Stimulated activated CD8-positive, alpha-beta memory T cell treated with anti-CD3 and anti-CD28 coated beads, Interleukin-15, amount 100 ng/mL, for 1 hour (primary cell): ENCODE measurements at regions not wholly inside any gene's neighbourhood (a gene's known extent, or its start where the extent isn't known, plus 50 kb on each side); places are given as distances from the start of the nearest gene placed in this dataset.
"Not testable (repeated sequence)": the region's sequence is repeated elsewhere in the genome, so short reads cannot be mapped to it uniquely, and the experiment has no call there.

ENCODE experiments used
- DNase-seq: peaks from one replicate; pipeline ENCODE4 v3.0.0-alpha.2; 2020; ENCODE audit warnings: low read depth

DNA sequence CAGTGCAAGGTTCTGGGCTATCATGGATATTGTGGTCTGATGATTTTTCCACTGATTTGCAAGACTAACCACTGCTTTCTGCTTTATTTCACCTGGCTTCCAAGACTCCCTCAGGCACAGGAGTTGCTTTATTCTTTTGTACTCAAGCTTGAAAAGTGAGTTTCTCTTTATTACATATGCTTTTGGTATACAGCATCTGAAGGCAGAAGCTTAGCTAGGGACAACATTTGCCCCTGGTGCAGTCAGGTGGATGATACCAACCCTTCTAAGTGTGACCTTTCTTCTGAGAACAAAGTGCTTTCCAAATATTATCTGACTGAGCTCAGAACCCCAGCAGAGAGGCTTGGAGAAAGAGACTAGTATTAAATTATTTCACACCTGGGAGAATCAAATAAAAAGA lies 94.0 kb upstream of the PHACTR1 start:
- no peak for DNase-seq

DNA sequence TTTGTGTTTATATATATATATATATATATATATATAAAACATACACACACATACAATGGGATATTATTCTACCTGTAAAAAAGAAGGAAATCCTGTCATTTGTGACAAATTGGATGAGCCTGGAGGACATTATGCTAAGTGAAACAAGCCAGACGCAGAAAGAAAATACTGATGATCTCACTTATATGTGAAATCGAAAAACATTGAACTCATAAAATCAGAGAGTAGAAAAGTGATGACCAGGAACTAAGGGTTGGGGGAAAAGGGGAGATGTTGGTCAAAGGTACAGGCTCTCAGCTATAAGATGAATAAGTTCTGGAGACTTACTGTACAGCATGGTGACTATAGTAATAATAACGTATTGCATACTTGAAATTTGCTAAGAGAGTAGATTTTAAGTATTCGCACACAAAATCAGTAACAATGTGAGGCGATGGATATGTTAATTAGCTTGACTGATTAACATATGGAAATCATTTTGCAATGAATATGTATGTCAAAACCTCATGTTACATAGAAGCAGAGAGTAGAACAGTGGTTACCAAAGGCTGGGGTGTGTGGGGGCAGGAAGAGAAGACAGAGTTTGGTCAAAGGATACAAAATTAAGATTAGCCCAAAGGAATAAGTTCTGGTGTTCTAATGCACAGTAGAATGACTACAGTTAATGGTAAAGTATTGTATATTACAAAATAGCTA lies 92.3 kb upstream of the PHACTR1 start:
- DNase-seq, result no peak

DNA sequence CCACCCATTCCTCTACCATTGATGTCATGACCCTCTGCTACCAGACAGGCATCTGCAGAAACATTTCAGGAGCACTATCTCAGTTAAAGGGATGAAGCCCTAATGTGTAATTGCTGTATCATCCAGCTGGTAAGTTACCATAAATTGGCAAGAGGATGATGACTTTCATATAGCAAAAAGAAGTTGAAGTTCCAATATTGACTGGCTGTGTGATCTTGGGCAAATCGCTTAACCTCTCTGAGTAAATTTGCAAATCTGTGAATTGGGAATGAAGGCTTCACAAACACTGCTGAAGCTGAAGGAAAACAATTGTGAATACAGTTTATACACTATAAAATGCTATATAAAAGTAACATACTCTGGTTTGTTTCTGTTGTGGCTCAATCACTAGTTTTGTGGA lies 89.5 kb upstream of the PHACTR1 start:
- no peak for DNase-seq

DNA sequence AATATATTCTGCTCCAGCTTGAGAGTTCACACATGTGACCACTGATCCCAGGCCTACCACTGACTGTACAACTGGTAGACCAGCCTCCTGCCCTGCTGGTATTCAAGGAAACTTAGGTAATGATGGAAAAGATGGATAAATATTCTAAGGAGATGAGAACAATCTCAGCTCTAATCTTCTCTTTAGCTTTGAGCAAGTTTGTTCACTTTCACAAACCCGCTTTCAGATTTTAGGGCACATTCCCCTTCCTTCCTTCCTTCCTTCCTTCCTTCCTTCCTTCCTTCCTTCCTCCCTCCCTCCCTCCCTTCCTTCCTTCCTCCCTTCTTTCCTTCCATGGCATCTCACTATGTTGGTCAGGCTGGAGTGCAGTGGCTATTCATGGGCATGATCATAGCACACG lies 88.2 kb upstream of the PHACTR1 start:
- DNase-seq, result no peak

DNA sequence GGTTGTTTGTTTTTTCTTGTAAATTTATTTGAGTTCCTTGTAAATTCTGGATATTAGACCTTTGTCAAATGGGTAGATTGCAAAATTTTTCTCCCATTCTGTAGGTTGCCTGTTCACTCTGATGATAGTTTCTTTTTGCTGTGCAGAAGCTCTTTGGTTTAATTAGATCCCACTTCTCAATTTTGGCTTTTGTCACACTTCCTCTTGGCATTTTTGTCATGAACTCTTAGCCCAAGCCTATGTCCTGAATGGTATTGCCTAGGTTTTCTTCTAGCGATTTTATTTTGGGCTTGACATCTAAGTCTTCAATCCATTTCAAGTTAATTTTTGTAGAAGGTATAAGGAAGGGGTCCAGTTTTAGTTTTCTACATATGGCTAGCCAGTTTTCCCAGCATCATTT lies 82.8 kb upstream of the PHACTR1 start:
- not testable (repeated sequence) for DNase-seq

DNA sequence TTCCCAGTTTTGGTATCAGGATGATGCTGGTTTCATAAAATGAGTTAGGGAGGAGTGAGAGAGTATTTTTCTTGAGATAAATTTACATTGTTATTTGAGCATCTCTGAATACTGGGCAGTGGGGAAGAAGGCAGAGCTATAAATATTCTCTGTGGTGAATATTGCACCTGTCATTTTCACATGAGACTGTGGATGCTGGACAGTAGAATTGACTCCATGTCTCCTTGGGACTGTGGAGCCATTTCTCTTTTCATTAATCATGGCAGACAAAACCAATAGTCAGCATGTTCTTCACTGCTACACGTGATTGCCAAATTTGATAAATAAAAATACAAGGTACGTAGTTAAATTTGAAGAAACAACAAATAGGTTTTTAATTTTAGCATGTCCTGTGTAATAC lies 81.2 kb upstream of the PHACTR1 start:
- DNase-seq, result no peak

DNA sequence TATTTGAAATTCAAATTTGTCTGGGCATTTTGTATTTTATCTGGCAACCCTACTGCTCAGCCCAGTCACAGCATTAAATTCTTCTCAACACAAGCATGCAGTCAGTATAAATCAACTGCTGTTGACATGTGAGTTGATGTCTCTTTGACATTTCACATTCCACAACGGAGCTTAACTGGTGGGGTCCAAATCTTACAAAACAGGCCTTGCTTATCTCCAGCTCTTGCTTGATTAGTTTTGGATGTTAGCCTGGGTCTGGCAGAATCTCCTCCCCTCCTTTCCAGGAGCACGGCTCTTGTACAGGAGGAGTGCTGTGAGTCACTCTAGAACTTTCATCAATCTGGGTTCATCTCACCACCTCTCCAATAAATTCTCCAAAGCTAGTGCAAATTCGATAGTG lies 80.8 kb upstream of the PHACTR1 start:
- DNase-seq, result no peak

DNA sequence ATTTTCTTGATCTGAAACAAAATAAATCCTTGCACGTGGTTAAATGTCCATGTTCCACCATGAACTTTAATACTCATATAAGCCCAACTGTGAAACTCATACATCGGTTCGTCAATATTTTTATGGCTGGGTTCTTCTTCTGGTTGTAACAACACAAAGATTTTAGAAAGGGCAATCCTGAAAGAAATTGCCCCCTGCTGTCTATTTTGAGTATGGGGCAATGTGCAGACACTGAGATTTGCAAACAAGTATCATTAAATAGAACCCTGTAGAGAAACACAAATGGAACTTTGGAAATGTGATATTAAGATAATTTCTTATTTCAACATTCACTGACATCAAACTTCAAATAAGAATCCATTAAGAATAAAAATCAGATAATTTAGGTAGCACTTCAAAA lies 80.2 kb upstream of the PHACTR1 start:
- no peak for DNase-seq

DNA sequence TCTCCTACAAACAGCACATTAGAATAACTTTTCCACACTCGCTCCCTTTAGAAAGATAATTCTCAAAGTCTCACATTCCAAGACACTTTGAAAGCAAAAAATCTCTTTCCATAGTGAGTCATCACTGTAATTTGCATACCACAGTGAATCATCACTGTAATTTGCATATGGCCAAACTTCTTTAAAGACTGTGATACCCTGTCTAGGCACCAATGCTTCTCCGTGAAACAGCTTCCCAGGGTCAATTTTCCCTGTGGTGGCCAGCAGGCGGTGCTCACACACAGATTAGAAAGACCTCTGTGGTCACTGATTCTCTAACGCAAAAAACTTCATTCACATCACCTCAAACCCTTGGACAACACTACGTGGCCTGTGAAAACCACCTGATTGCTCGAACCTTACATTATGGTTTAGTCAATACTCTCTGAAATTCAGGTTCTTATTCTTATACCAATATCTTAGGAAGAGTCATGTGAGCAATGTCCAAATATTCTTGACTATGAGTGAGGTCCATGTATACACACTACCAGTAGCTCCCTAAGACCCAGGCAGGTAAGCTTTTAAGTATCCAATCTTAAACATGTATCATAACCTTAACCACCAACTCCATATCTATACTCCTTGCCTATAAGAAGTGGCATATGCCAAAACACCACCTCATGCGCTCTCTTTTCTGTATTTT lies 78.5 kb upstream of the PHACTR1 start:
- DNase-seq, result no peak

DNA sequence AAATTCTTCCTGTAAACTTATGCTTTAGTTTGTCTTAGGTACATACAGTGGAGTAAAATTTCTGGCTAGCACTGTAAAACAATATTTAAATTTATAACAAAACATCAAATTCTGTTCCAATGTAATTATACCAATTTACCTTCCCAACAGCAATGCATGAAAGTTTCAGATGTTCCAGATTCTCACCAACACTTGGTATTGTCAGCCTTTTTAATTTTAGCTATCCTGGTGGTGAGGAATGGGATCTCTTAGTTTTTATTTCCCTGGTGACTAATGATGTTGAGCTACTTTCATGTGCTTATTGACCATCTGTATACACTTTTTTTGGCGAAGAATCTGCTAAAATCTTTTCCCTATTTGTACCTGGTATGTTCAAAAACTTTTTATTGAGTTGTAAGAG lies 76.1 kb upstream of the PHACTR1 start:
- DNase-seq, result no peak

DNA sequence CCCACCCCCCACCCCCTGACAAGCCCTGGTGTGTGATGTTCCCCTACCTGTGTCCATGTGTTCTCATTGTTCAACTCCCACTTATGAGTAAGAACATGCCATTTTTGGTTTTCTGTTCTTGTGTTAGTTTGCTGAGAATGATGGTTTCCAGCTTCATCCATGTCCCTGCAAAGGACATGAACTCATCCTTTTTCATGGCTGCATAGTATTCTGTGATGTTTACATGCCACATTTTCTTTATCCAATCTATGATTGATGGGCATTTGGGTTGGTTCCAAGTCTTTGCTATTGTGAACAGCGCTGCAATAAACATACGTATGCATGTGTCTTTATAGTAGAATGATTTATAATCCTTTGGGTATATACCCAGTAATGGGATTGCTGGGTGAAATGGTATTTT lies 74.8 kb upstream of the PHACTR1 start:
- not testable (repeated sequence) for DNase-seq

DNA sequence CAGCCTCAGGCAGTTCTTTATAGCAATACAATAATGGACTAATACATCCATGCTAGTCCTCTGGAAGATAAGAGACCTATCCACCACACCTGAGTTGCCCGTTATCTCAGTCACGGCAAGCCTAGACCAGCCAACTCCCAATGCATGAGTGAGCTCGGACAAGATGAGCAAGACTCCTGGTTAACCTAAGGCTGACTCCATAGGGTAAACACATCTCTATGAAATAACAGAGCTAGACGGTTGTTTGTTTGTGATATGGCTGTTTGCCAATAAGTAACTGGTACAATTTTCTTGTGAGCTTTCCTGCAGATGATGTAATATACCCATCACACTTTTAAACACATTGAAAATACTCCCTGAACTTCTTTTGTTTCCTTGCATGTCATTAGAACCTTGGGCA lies 70.6 kb upstream of the PHACTR1 start:
- no peak for DNase-seq

DNA sequence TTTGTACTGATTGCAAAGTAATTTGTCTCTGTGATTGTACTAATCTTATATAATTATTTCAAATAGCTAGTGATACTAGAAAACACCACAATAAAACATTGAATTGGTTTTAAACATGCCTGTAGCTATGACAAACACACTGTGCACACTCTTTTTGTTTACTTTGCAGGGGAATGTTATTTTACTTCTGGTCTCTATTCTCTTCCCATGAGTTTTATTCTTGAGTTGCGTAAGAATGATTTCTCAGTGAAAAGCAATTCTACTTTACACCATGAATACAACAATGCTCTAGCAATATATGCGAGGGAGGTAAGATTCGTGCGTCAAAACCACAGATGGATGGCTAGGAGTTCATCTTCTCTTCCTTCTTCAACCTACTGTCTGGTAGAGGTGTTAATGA lies 68.4 kb upstream of the PHACTR1 start:
- DNase-seq, result no peak

DNA sequence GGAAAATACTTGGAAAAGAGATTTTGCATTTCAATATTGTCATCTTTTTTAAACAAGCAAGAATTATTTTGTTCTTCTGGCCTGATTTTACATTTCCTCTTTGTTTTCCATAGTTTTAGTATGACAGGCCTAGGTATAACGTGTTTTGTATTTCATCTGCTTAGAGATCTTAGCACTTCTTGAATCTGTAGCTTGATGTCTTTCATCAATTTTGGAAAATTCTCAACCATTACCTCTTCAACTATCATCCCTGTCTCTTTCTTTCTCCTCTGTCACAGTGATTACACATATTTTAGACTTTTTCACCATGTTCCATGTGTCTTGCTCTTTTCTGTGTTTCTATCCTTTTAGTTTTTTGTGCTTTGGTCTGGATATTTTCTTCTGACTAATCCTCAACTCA lies 67.2 kb upstream of the PHACTR1 start:
- DNase-seq, result no peak

DNA sequence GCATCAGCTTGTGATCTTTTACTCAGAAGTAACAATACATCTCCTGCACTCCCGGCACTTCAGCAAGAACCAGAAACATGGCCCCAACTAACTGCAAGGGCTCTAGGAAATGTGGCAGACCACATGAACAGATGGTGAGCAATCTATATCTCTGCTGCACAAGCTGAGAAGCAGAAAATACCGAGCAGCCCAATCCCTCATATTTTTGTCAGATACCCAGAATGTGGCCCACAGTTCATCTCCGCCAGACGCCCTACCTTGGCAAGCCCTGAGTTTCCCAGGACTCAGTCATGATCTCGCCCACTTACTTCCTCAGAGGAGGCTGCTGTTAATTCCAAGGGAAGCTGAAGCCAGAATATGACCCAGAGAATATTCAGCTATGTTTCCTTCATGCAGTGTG lies 63.1 kb upstream of the PHACTR1 start:
- DNase-seq, result no peak

DNA sequence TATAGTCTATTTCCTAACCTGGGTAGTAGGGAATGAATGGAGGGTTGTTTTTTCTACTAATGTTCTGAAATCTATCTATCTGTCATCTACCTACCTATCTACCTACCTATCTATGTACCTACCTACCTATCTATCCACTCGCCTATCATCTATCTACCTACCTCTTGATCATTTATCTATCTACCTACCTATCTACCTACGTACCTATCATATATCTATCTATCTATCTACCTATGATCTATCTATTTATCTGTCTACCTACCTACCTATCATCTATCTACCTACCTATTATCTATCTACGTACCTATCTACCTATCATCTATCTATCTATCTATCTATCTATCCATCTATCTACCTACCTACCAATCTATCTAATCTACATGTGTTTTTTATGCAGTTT lies 62.5 kb upstream of the PHACTR1 start:
- DNase-seq, result no peak

DNA sequence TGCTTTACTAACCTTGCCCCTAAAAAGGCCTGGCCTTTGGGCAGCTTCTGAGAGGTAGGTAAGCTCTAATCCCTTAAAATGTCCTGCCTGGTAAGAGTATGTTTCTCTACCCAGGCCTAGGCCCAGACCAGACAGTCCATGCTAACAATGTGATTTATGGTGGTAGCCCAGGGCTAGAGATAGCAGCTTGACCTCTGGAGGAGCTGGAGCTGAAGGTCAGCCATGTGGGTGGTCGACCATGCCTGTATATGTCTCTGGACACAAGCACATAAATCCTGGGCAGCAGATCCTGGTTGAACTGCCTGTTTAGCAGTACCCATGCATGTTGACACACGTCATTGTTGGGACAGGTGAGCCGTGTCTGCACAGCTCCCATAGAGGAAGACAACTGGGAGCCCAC lies 62.1 kb upstream of the PHACTR1 start:
- no peak for DNase-seq

DNA sequence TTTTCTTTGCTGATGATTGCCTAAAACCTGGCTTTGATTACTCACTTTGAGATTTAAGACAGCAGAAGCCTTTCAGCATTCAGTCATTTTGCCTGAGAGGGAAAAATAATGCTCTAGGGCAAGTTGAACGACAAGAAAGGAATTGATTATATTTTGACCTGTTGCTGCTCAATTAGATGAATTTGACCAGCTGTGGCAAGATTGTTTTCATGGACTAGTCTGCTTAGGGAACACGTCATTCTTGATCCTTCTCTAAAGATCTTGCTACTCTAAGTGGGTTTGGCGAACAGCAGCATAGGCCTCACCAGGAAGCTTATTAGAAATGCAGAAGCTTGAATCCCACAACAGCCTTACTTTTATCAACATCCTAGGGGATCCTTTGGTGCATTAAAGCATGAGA lies 59.7 kb upstream of the PHACTR1 start:
- no peak for DNase-seq

DNA sequence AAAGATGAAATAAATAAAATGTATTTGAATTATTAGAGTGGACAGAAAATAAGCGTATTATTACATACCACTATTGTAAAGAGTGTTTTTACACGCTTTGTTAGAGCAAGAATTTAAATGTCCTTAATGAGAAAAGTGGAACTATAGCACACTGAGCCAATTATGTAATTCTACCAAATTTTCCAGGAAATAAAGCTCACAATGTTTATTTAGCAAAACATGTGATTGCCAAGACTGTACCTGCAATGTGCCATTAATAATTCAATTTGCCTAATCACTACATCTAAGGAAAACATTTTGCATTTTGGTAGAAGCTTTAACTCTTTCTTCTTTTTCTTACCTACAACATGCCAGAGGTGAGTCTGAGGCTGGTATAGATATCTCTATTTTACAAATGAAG lies 58.7 kb upstream of the PHACTR1 start:
- DNase-seq, result no peak

DNA sequence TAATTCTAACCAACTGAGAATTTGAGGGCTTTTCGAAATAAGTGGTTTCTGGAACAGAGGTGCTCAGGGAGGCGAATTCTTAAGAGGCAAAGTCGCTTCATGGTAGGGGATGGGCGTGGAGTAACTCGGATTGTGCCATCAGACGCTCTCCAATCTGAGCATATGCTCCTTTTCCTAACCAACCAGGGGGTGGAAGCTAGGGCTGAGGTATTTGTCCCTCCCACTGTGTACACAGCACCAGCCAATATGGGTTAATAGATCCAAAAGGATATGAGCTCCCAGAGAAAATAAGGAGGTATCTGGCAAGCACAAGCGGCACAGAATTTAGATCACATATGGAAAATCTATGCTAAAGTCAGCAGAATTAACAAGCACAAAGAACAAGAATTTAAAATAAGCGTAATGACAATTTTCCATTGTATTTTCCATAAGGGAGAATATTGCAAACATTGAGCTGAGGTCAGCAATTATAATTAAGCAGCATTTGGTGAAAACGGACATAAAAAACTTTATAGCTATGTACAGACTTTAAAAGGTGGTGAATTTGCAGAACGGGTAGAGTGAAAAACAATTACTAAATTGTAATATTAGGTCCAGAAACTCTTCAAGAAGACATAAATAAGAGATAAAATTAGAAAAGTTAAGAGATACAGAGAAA lies 55.0 kb upstream of the PHACTR1 start:
- no peak for DNase-seq
